GM21515 (cell line): ENCODE measurements at regions not wholly inside any gene's neighbourhood (a gene's known extent, or its start where the extent isn't known, plus 50 kb on each side); places are given as distances from the start of the nearest gene placed in this dataset.
"Not testable (repeated sequence)": the region's sequence is repeated elsewhere in the genome, so short reads cannot be mapped to it uniquely, and the experiment has no call there.

Experiments used
- ATAC-seq: cut with Tn5 transposase; IDR thresholded peaks from one replicate; pipeline ENCODE4 v1.9.1; 2021; ENCODE audit not compliant: unreplicated experiment

- no peak for ATAC-seq
Observed at GRCh38 chr10:2924431-2924830, 142.9 kb upstream of the PFKP start.

GRCh38 chr10:2921956-2922680 is 145.2 kb upstream of the PFKP start:
- no peak for ATAC-seq

GRCh38 chr10:2920637-2921036 is 146.7 kb upstream of the PFKP start:
- no peak for ATAC-seq

- ATAC-seq: no peak
Observed at GRCh38 chr10:2920168-2920567, 147.2 kb upstream of the PFKP start.

- ATAC-seq: no peak
Observed at GRCh38 chr10:2919016-2919415, 148.3 kb upstream of the PFKP start.

- no peak for ATAC-seq
Observed at GRCh38 chr10:2918489-2918888, 148.9 kb upstream of the PFKP start.

- no peak for ATAC-seq
Observed at GRCh38 chr10:2917926-2918325, 149.4 kb upstream of the PFKP start.

GRCh38 chr10:2915412-2915811 is 151.9 kb upstream of the PFKP start:
- no peak for ATAC-seq

- ATAC-seq: no peak
Observed at GRCh38 chr10:2914741-2915140, 152.6 kb upstream of the PFKP start.

- ATAC-seq: no peak
Observed at GRCh38 chr10:2913474-2913873, 153.9 kb upstream of the PFKP start.

GRCh38 chr10:2910656-2911055 is 156.7 kb upstream of the PFKP start:
- ATAC-seq: no peak

GRCh38 chr10:2909921-2910320 is 157.4 kb upstream of the PFKP start:
- ATAC-seq: no peak

- no peak for ATAC-seq
Observed at GRCh38 chr10:2908851-2909630, 158.3 kb upstream of the PFKP start.

- ATAC-seq: no peak
Observed at GRCh38 chr10:2906974-2907373, 160.4 kb upstream of the PFKP start.

- ATAC-seq: no peak
Observed at GRCh38 chr10:2905851-2906250, 161.5 kb upstream of the PFKP start.

GRCh38 chr10:2900530-2900929 is 166.8 kb upstream of the PFKP start:
- ATAC-seq: no peak

GRCh38 chr10:2899246-2899951 is 167.9 kb upstream of the PFKP start:
- no peak for ATAC-seq

GRCh38 chr10:2898509-2898860 is 168.9 kb upstream of the PFKP start:
- no peak for ATAC-seq

GRCh38 chr10:2897619-2898508 is 169.5 kb upstream of the PFKP start:
- no peak for ATAC-seq

- not testable (repeated sequence) for ATAC-seq
Observed at GRCh38 chr10:2896334-2896733, 171.0 kb upstream of the PFKP start.

GRCh38 chr10:2895594-2896196 is 171.7 kb upstream of the PFKP start:
- ATAC-seq: no peak
